Neural crest cell (in vitro differentiated cells): ENCODE measurements at regions not wholly inside any gene's neighbourhood (a gene's known extent, or its start where the extent isn't known, plus 50 kb on each side); places are given as distances from the start of the nearest gene placed in this dataset.

ENCODE experiments used
- DNase-seq: peaks from one replicate; pipeline ENCODE4 v3.0.0; 2021; ENCODE audit warnings: low read depth, mixed read lengths, low spot score
- H3K27ac Mint-ChIP-seq: one replicate; pipeline ENCODE4 v1.8.0; 2021; ENCODE audit warnings: mild to moderate bottlenecking, mixed read lengths; ENCODE audit not compliant: unreplicated experiment
- H3K27me3 Mint-ChIP-seq: 2 replicates; pipeline ENCODE4 v1.8.0; 2021; ENCODE audit warnings: low read depth, mild to moderate bottlenecking, mixed read lengths
- H3K36me3 Mint-ChIP-seq: 2 replicates; pipeline ENCODE4 v1.8.0; 2021; ENCODE audit warnings: low read depth, mild to moderate bottlenecking, mixed read lengths
- H3K4me1 Mint-ChIP-seq: 2 replicates; pipeline ENCODE4 v1.8.0; 2021; ENCODE audit warnings: mixed read lengths
- H3K4me3 Mint-ChIP-seq: one replicate; pipeline ENCODE4 v1.8.0; 2021; ENCODE audit warnings: mild to moderate bottlenecking, mixed read lengths
- H3K9me3 Mint-ChIP-seq: 2 replicates; pipeline ENCODE4 v1.8.0; 2021; ENCODE audit warnings: mixed read lengths
- TF ChIP-seq, protein P1 (sequence below): fragments of 200-600 bp; sonication (generic); conservative IDR thresholded peaks from 2 replicates; pipeline ENCODE4 v1.5.0; 2021; ENCODE audit warnings: antibody characterized with exemption, mild to moderate bottlenecking

DNA sequence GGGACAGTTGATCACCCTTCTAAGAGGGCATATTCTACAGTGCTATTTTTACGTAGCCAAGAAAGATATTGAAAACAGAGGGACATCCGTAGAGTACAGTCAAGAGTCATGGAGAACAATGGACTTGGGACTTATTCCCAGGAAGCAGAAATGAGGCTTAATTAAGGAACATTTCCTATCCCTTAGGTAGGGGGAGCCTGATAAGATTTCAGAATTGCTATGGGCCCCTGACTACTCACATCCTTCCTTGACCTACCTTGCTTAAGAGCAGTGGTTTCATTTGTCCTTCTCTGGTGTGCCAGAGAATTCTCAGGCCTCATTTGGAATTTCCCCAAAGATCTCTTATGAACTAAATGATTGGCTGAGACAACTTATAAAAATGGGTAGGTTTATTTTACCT lies 189.5 kb upstream of the DTNBP1 start:
- peaks cover 5% of the 10 kb centered on the region for H3K9me3 Mint-ChIP-seq
- peaks cover 4% of the 10 kb centered on the region for H3K27me3 Mint-ChIP-seq
- no peak for DNase-seq

DNA sequence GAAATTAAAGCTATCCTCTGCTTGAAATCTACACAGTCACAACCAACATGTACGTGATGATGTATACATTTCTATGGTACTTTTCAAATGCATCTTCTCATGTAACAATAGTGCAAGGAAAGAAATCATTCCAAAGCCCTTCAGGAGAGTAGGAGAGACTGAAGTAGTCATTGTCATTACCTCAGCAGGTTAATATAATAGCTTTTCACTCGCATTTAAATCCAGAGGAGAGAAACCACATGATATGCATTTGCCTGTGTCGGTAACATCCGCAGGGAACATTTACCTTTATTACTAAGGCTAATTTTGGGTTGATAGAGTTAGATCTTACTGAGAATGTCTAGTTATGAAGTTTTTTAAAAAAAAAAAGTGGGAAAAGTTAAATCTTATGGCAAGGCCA lies 186.6 kb upstream of the DTNBP1 start:
- Mint-ChIP-seq H3K36me3 (no peaks in the 10 kb centered on the region), H3K4me3 (no peak overlapping the region), H3K27ac (no peak overlapping the region), H3K27me3 (no peaks in the 10 kb centered on the region), H3K9me3 (peaks cover 3% of the 10 kb centered on the region), H3K4me1 (peaks cover 5% of the 10 kb centered on the region)
- DNase-seq, result no peak
- TF ChIP-seq, protein P1, sequence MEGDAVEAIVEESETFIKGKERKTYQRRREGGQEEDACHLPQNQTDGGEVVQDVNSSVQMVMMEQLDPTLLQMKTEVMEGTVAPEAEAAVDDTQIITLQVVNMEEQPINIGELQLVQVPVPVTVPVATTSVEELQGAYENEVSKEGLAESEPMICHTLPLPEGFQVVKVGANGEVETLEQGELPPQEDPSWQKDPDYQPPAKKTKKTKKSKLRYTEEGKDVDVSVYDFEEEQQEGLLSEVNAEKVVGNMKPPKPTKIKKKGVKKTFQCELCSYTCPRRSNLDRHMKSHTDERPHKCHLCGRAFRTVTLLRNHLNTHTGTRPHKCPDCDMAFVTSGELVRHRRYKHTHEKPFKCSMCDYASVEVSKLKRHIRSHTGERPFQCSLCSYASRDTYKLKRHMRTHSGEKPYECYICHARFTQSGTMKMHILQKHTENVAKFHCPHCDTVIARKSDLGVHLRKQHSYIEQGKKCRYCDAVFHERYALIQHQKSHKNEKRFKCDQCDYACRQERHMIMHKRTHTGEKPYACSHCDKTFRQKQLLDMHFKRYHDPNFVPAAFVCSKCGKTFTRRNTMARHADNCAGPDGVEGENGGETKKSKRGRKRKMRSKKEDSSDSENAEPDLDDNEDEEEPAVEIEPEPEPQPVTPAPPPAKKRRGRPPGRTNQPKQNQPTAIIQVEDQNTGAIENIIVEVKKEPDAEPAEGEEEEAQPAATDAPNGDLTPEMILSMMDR, result no peak

More for the DNA sequence above, 189.5 kb upstream of the DTNBP1 start:
- Mint-ChIP-seq H3K36me3 (no peaks in the 10 kb centered on the region), H3K27ac (no peak overlapping the region), H3K4me1 (no peaks in the 10 kb centered on the region), H3K4me3 (no peak overlapping the region)
- TF ChIP-seq, protein P1, result no peak

DNA sequence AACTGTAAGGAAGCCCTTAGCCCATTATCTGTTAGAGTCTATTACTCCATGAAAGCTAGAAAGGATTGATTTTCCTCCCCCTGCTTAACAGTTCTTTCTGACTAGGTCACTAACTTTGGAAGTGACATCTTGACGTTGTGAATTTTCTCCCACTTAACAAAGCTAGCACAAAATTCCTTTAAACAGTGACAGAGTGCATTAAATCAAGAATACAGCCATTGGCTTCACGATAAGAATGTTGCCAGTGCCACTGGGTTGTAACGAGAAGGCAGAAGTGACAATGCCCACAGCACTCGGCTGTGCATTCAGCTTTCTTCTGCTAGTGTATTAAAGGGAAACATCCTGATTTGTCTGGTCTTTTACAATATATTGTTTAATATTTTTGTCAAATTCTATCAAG lies 182.7 kb upstream of the DTNBP1 start:
- TF ChIP-seq, protein P1, result no peak

DNA sequence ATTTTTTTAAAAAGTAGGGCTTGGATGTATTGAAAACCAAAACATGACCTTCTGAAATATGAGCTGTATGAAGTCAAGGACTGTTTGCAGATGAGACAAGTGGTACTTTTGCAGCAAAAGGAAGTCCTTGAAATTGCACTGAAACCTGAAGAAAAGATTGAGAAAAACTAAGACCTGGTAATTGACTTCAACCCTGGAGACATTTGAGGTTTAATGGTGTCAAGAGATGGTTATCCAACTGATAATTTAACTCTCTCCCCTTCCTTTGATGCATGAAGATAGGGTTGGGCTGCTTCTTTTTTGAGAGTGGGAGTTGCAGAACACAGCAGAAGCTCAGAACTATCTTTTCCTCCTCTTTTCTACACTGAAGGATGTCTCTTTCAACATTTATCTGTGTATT lies 180.9 kb upstream of the DTNBP1 start:
- Mint-ChIP-seq H3K27ac (no peak overlapping the region), H3K36me3 (no peaks in the 10 kb centered on the region), H3K9me3 (no peaks in the 10 kb centered on the region), H3K4me3 (no peak overlapping the region), H3K27me3 (no peaks in the 10 kb centered on the region), H3K4me1 (peaks cover 38% of the 10 kb centered on the region)
- TF ChIP-seq, protein P1, result no peak
- no peak for DNase-seq

More for the DNA sequence above, 182.7 kb upstream of the DTNBP1 start:
- no peak overlapping the region for H3K4me3 Mint-ChIP-seq
- no peaks in the 10 kb centered on the region for H3K27me3 Mint-ChIP-seq
- no peak for DNase-seq
- H3K9me3 Mint-ChIP-seq, result no peaks in the 10 kb centered on the region
- no peaks in the 10 kb centered on the region for H3K36me3 Mint-ChIP-seq
- H3K27ac Mint-ChIP-seq, result peak overlapping the region; percentile 82
- peaks cover 35% of the 10 kb centered on the region for H3K4me1 Mint-ChIP-seq

DNA sequence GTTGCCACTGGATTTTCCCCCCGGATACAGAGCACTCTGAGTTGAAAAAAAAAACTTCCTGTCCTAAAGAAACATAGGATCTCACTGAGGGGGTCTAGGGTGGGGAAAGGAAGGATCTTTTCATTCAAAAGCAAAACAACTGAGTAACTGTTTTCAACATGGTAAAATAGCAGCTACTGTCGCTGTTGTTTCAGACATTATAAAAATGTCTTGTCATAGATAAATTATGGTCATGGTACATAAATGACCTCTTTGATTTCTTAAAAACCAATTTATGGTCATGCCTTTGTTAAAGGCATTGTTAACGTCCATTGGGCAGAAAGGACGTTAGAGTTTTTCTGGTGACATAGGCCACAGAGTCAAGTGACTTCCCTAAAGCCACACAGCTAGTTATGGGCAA lies 180.4 kb upstream of the DTNBP1 start:
- DNase-seq, result no peak
- H3K36me3 Mint-ChIP-seq, result no peaks in the 10 kb centered on the region
- H3K9me3 Mint-ChIP-seq, result no peaks in the 10 kb centered on the region
- no peaks in the 10 kb centered on the region for H3K27me3 Mint-ChIP-seq
- TF ChIP-seq, protein P1, result no peak
- H3K27ac Mint-ChIP-seq, result no peak overlapping the region
- H3K4me3 Mint-ChIP-seq, result no peak overlapping the region
- peaks cover 38% of the 10 kb centered on the region for H3K4me1 Mint-ChIP-seq

DNA sequence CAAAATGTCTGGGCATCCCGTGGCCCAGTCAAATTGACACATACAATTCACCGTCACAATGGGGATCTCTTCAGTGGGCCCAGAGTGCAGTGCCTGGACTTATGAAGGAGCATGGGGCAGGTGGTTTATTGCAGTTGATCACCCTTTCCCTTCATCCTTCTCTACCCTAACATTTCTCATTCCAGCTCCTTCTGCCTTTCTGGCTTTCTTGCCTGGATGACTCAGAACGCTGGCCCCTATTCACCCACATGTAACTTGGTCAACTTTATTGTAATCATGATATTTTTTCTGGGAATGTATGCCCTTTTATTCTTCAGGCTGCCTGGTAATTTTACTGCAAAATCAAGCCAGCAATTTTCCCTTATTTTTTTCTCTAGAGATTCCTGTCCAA lies 179.9 kb upstream of the DTNBP1 start:
- no peaks in the 10 kb centered on the region for H3K36me3 Mint-ChIP-seq
- H3K27me3 Mint-ChIP-seq, result no peaks in the 10 kb centered on the region
- TF ChIP-seq, protein P1, result no peak
- no peaks in the 10 kb centered on the region for H3K9me3 Mint-ChIP-seq
- no peak overlapping the region for H3K4me3 Mint-ChIP-seq
- DNase-seq, result no peak
- H3K4me1 Mint-ChIP-seq, result peaks cover 38% of the 10 kb centered on the region
- H3K27ac Mint-ChIP-seq, result no peak overlapping the region
